ENCODE measurements at regions not wholly inside any gene's neighbourhood (a gene's known extent, or its start where the extent isn't known, plus 50 kb on each side); places are given as distances from the start of the nearest gene placed in this dataset.

GRCh38 chr1:31507676-31508530, 68.4 kb upstream of the TINAGL1 start:
- Mint-ChIP-seq H3K4me3 (no peak overlapping the region), H3K4me1 (peaks cover 33% of the 10 kb centered on the region), H3K27me3 (ENCODE audit: low read depth) (no peaks in the 10 kb centered on the region), H3K9me3 (no peaks in the 10 kb centered on the region), H3K27ac (no peak overlapping the region), H3K36me3 (no peaks in the 10 kb centered on the region)
- DNase-seq (ENCODE audit: low spot score) (no peak), ATAC-seq (0 out of 2 replicates have a peak, but pooled peaks have one; percentile 20)
- TF ChIP-seq GRHL2 (CRISPR knock-in tag; IDR thresholded peaks at IDR 0.05; ENCODE audit: insufficient replicate concordance, severe bottlenecking) (no peak), TEAD1 (CRISPR knock-in tag; IDR thresholded peaks at IDR 0.05) (no peak), FOXJ3 (CRISPR knock-in tag; IDR thresholded peaks at IDR 0.05; ENCODE audit: borderline replicate concordance) (no peak), ERG (CRISPR knock-in tag; IDR thresholded peaks at IDR 0.05) (no peak), NFATC4 (CRISPR knock-in tag; IDR thresholded peaks at IDR 0.05) (no peak), NR2C2 (CRISPR knock-in tag; IDR thresholded peaks at IDR 0.05) (no peak), TEAD4 (CRISPR knock-in tag; IDR thresholded peaks at IDR 0.05) (no peak), ZNF532 (CRISPR knock-in tag; IDR thresholded peaks at IDR 0.05; ENCODE audit: borderline replicate concordance) (no peak)
- TF ChIP-seq, protein P1, sequence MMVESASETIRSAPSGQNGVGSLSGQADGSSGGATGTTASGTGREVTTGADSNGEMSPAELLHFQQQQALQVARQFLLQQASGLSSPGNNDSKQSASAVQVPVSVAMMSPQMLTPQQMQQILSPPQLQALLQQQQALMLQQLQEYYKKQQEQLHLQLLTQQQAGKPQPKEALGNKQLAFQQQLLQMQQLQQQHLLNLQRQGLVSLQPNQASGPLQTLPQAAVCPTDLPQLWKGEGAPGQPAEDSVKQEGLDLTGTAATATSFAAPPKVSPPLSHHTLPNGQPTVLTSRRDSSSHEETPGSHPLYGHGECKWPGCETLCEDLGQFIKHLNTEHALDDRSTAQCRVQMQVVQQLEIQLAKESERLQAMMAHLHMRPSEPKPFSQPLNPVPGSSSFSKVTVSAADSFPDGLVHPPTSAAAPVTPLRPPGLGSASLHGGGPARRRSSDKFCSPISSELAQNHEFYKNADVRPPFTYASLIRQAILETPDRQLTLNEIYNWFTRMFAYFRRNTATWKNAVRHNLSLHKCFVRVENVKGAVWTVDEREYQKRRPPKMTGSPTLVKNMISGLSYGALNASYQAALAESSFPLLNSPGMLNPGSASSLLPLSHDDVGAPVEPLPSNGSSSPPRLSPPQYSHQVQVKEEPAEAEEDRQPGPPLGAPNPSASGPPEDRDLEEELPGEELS (CRISPR knock-in tag; IDR thresholded peaks at IDR 0.05) = no peak
- ChIA-PET POLR2A (no interaction called here), CTCF (interaction anchor here (0.6 to 1.1 kb wide), 11 partner anchors 9 to 728 kb away, joined by 3 to 8 read pairs (median 3); no protein-coding TSS in a partner anchor)

- H3K27me3 Mint-ChIP-seq (ENCODE audit: low read depth) = no peaks in the 10 kb centered on the region; the same call in 1 of the 2 replicates
- no peak overlapping the region for H3K27ac Mint-ChIP-seq
- H3K9me3 Mint-ChIP-seq = no peaks in the 10 kb centered on the region; the same call in 1 of the 2 replicates
- DNase-seq (ENCODE audit: low spot score) (no peak), ATAC-seq (no peak)
- ChIA-PET CTCF (interaction anchor here (1.0 to 2.1 kb wide), 2 partner anchors 40 kb away, joined by 3 to 18 read pairs; no protein-coding TSS in a partner anchor), POLR2A (no interaction called here)
- H3K36me3 Mint-ChIP-seq = no peaks in the 10 kb centered on the region
- H3K4me1 Mint-ChIP-seq = peaks cover 19% of the 10 kb centered on the region
- H3K4me3 Mint-ChIP-seq = no peak overlapping the region
- TF ChIP-seq, protein P2, sequence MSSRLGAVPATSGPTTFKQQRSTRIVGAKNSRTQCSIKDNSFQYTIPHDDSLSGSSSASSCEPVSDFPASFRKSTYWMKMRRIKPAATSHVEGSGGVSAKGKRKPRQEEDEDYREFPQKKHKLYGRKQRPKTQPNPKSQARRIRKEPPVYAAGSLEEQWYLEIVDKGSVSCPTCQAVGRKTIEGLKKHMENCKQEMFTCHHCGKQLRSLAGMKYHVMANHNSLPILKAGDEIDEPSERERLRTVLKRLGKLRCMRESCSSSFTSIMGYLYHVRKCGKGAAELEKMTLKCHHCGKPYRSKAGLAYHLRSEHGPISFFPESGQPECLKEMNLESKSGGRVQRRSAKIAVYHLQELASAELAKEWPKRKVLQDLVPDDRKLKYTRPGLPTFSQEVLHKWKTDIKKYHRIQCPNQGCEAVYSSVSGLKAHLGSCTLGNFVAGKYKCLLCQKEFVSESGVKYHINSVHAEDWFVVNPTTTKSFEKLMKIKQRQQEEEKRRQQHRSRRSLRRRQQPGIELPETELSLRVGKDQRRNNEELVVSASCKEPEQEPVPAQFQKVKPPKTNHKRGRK (CRISPR knock-in tag; IDR thresholded peaks at IDR 0.05; ENCODE audit: borderline replicate concordance) = 0 out of 2 replicates have a peak, but pooled peaks have one; percentile 21
- no peak for TF ChIP-seq CDX4 (CRISPR knock-in tag; IDR thresholded peaks at IDR 0.05; ENCODE audit: borderline replicate concordance)
These were observed 66.9 kb upstream of the TINAGL1 start for GRCh38 chr1:31509124-31510072.

All from WTC11 (cell line).